SK-N-SH (cell line): ENCODE measurements at regions not wholly inside any gene's neighbourhood (a gene's known extent, or its start where the extent isn't known, plus 50 kb on each side); places are given as distances from the start of the nearest gene placed in this dataset.

ENCODE experiments used
- CTCF ChIA-PET: fragments of 300-600, 350-600 bp; formaldehyde crosslinking; extraction: SDS; loops from one replicate; lab custom pipeline; 2021; lab: Yijun Ruan, JAX
- POLR2A ChIA-PET: fragments of 350-600 bp; sonication (Branson Sonifier 250); formaldehyde crosslinking; extraction: SDS; loops from one replicate; lab custom pipeline; 2020; ENCODE audit warnings: antibody characterized with exemption, inconsistent platforms; lab: Yijun Ruan, JAX
- DNase-seq: peaks from one replicate; pipeline ENCODE4 v3.0.0; 2012
- H2AFZ ChIP-seq: fragments of 200-600 bp; sonication (generic); 2 replicates; pipeline ENCODE4 v1.8.1; 2016; ENCODE audit warnings: antibody characterized with exemption, mild to moderate bottlenecking, low read depth
- H3F3A ChIP-seq: fragments of 200-600 bp; sonication (generic); replicated peaks from 2 replicates; pipeline ENCODE3; 2016; ENCODE audit warnings: antibody characterized with exemption, mild to moderate bottlenecking; ENCODE audit not compliant: insufficient read depth
- H3K27ac ChIP-seq, 2 experiments: fragments of 200-500 bp in 1 of 2; fragments of 200-600 bp in 1 of 2; sonication (Bioruptor generic) in 1 of 2; sonication (generic), shearing (Covaris generic) in 1 of 2; 2 replicates each; pipeline versions ENCODE4 v1.5.1 to v1.6.1; 2014 to 2016; ENCODE audit warnings: low read depth in 2 of 2, inconsistent platforms in 1 of 2, low read length in 1 of 2, mild to moderate bottlenecking in 1 of 2, mixed read lengths in 1 of 2
- H3K27me3 ChIP-seq: fragments of 200-600 bp; sonication (generic), shearing (Covaris generic); 2 replicates; pipeline ENCODE4 v1.6.1; 2016; ENCODE audit warnings: mixed run types; ENCODE audit not compliant: insufficient read depth
- H3K36me3 ChIP-seq, 2 experiments: fragments of 200-500 bp in 1 of 2; fragments of 200-600 bp in 1 of 2; sonication (Bioruptor generic) in 1 of 2; sonication (generic) in 1 of 2; replicated peaks in 1 of 2; 2 replicates each; pipeline versions ENCODE3 to v1.5.1; 2014 to 2016; ENCODE audit warnings: low read length in 1 of 2, mild to moderate bottlenecking in 1 of 2; ENCODE audit not compliant: insufficient read depth in 2 of 2, control insufficient read depth in 1 of 2
- H3K4me1 ChIP-seq, 2 experiments: fragments of 200-500 bp in 1 of 2; fragments of 200-600 bp in 1 of 2; sonication (Bioruptor generic) in 1 of 2; sonication (generic), shearing (Covaris generic) in 1 of 2; 2 replicates each; pipeline versions ENCODE4 v1.5.1 to v1.6.1; 2014 to 2016; ENCODE audit warnings: low read depth in 1 of 2, low read length in 1 of 2, mixed run types in 1 of 2; ENCODE audit not compliant: insufficient read depth in 2 of 2, control insufficient read depth in 1 of 2
- H3K4me2 ChIP-seq: fragments of 200-600 bp; sonication (generic), shearing (Covaris generic); 2 replicates; pipeline ENCODE4 v1.6.1; 2017; ENCODE audit warnings: mixed run types
- H3K4me3 ChIP-seq, 2 experiments: fragments of 200-500 bp in 1 of 2; fragments of 200-600 bp in 1 of 2; sonication (Bioruptor generic) in 1 of 2; sonication (generic), shearing (Covaris generic) in 1 of 2; 2 replicates each; pipeline versions ENCODE4 v1.5.1 to v1.8.1; 2014 to 2016; ENCODE audit warnings: low read depth in 2 of 2, inconsistent platforms in 1 of 2, low read length in 1 of 2, mild to moderate bottlenecking in 1 of 2, mixed read lengths in 1 of 2, moderate library complexity in 1 of 2
- H3K79me2 ChIP-seq: fragments of 200-600 bp; sonication (generic); 2 replicates; pipeline ENCODE4 v1.8.1; 2017; ENCODE audit warnings: mild to moderate bottlenecking; ENCODE audit not compliant: insufficient read depth
- H3K9ac ChIP-seq: fragments of 200-600 bp; sonication (generic); 2 replicates; pipeline ENCODE4 v1.6.1; 2017; ENCODE audit warnings: mixed run types
- H3K9me2 ChIP-seq: fragments of 200-600 bp; sonication (generic); 2 replicates; pipeline ENCODE4 v1.6.1; 2017; ENCODE audit warnings: mixed run types
- H3K9me3 ChIP-seq: fragments of 200-600 bp; sonication (generic); 2 replicates; pipeline ENCODE4 v1.6.1; 2017; ENCODE audit warnings: mixed run types, mild to moderate bottlenecking, moderate library complexity
- H4K20me1 ChIP-seq: fragments of 200-600 bp; sonication (generic); 2 replicates; pipeline ENCODE4 v1.6.1; 2017; ENCODE audit warnings: mild to moderate bottlenecking, mixed run types; ENCODE audit not compliant: insufficient read depth
- ELF1 ChIP-seq: IDR thresholded peaks from 2 replicates; pipeline ENCODE4 v1.4.0; 2012
- FOSL2 ChIP-seq: IDR thresholded peaks from 2 replicates; pipeline ENCODE4 v1.4.0; 2012; ENCODE audit warnings: low read depth, mild to moderate bottlenecking, moderate library complexity, borderline replicate concordance
- FOXM1 ChIP-seq: IDR thresholded peaks from 2 replicates; pipeline ENCODE4 v1.4.0; 2012; ENCODE audit warnings: low read depth, mild to moderate bottlenecking
- GABPA ChIP-seq: IDR thresholded peaks from 2 replicates; pipeline ENCODE4 v1.4.0; 2012; ENCODE audit warnings: low read depth, mild to moderate bottlenecking
- MEF2A ChIP-seq: IDR thresholded peaks from 2 replicates; pipeline ENCODE4 v1.4.0; 2012; ENCODE audit warnings: low read depth, borderline replicate concordance
- NFIC ChIP-seq: IDR thresholded peaks from 2 replicates; pipeline ENCODE4 v1.4.0; 2012; ENCODE audit warnings: borderline replicate concordance
- PBX3 ChIP-seq: IDR thresholded peaks from 2 replicates; pipeline ENCODE4; 2012
- RCOR1 ChIP-seq: fragments of 150-350 bp; IDR thresholded peaks from 2 replicates; pipeline ENCODE4 v1.6.1; 2017; ENCODE audit warnings: antibody characterized with exemption, low read length
- RFX5 ChIP-seq: IDR thresholded peaks from 2 replicates; pipeline ENCODE4 v1.6.1; 2012; ENCODE audit warnings: mild to moderate bottlenecking, improper control_type of control experiment, low read length
- RXRA ChIP-seq: IDR thresholded peaks from 2 replicates; pipeline ENCODE4 v1.4.0; 2012; ENCODE audit warnings: low read depth, mild to moderate bottlenecking, borderline replicate concordance
- SMC3 ChIP-seq: IDR thresholded peaks from 2 replicates; pipeline ENCODE4 v1.6.1; 2012; ENCODE audit warnings: low read depth, low read length, improper control_type of control experiment
- TEAD4 ChIP-seq: IDR thresholded peaks from 2 replicates; pipeline ENCODE4 v1.4.0; 2012; ENCODE audit warnings: mild to moderate bottlenecking, borderline replicate concordance; ENCODE audit not compliant: insufficient read depth
- USF1 ChIP-seq: IDR thresholded peaks from 2 replicates; pipeline ENCODE4 v1.4.0; 2012; ENCODE audit warnings: low read depth, borderline replicate concordance
- YY1 ChIP-seq: IDR thresholded peaks from 2 replicates; pipeline ENCODE4 v1.4.0; 2012; ENCODE audit warnings: low read depth, mild to moderate bottlenecking
- WGBS: methylation state at CpG from one replicate; pipeline ENCODE4 v1.1.6; 2017; ENCODE audit warnings: low lambda C conversion rate; 5-methylcytosine and 5-hydroxymethylcytosine counted together
- TF ChIP-seq, protein P1 (sequence below): IDR thresholded peaks from 2 replicates; pipeline ENCODE4 v1.4.0; 2012; ENCODE audit warnings: low read depth
- TF ChIP-seq, protein P2 (sequence below): IDR thresholded peaks from 2 replicates; pipeline ENCODE4 v1.4.0; 2012; ENCODE audit warnings: low read depth, borderline replicate concordance
- TF ChIP-seq, protein P3 (sequence below): fragments of 150-350 bp; IDR thresholded peaks from 2 replicates; pipeline ENCODE4 v1.6.1; 2017; ENCODE audit warnings: antibody characterized with exemption, low read length, low read depth, borderline replicate concordance

GRCh38 chr6:145208474-145208873, 526.8 kb downstream of the EPM2A start:
- no peaks in the 10 kb centered on the region for H3K27me3 ChIP-seq
- H3K4me1 ChIP-seq = peaks cover 0 to 26% of the 10 kb centered on the region in 2 experiments; a peak in 2 of 4 replicates
- ChIA-PET POLR2A (no interaction called here), CTCF (interaction anchor here (1.2 to 4.9 kb wide), 2 partner anchors 10 to 624 kb away, joined by 3 to 33 read pairs; no protein-coding TSS in a partner anchor)
- no peak overlapping the region for H3K9ac ChIP-seq
- no peak for DNase-seq
- no peaks in the 10 kb centered on the region for H3F3A ChIP-seq
- H3K4me3 ChIP-seq = no peak overlapping the region
- H3K27ac ChIP-seq = peak overlapping the region in 1 of 2 experiments; percentile 22; a peak in 1 of 4 replicates
- 76% methylated on average over 1 of the region's 1 CpG for WGBS
- no peak overlapping the region for H3K4me2 ChIP-seq
- no peak for TF ChIP-seq YY1
- TF ChIP-seq, protein P1, sequence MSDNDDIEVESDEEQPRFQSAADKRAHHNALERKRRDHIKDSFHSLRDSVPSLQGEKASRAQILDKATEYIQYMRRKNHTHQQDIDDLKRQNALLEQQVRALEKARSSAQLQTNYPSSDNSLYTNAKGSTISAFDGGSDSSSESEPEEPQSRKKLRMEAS = no peak
- TF ChIP-seq TEAD4 = no peak
- TF ChIP-seq PBX3 = no peak
- TF ChIP-seq GABPA = no peak
- no peak for TF ChIP-seq NFIC
- TF ChIP-seq RCOR1 = no peak
- no peaks in the 10 kb centered on the region for H3K9me3 ChIP-seq
- no peaks in the 10 kb centered on the region for H3K36me3 ChIP-seq
- no peaks in the 10 kb centered on the region for H3K9me2 ChIP-seq
- H2AFZ ChIP-seq = no peak overlapping the region
- no peaks in the 10 kb centered on the region for H4K20me1 ChIP-seq
- H3K79me2 ChIP-seq = no peaks in the 10 kb centered on the region

DNA sequence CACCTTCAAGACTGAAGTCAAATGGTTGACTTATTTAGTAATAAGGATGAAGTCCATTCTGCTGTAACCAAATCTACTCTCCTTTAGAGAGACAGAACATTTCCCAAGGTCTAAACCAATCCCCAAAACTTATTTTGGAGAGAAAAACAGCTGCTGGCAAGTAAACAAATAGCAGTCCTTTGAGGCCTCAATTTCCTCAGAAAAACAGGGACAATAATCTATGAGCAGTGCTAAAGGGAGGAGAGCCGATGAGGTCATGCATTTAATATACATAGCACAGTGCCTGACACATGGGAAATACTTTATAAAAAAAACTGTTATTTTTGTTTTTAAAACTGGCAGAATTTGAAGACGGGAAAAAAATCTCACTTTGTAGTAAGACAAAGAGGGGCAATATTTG, 526.0 kb downstream of the EPM2A start:
- no peak overlapping the region for H3K4me3 ChIP-seq
- H2AFZ ChIP-seq = no peak overlapping the region
- no peak overlapping the region for H3K9ac ChIP-seq
- ChIA-PET POLR2A (no interaction called here), CTCF (interaction anchor here (1.2 kb wide), 1 partner anchor 11 kb away, joined by 3 read pairs; no protein-coding TSS in a partner anchor)
- H3K4me2 ChIP-seq = no peak overlapping the region
- no peak for DNase-seq
- H3K4me1 ChIP-seq = peaks cover 0 to 24% of the 10 kb centered on the region in 2 experiments; a peak in 3 of 4 replicates
- TF ChIP-seq FOSL2 = no peak
- 79% methylated on average over 2 of the region's 2 CpGs for WGBS
- no peaks in the 10 kb centered on the region for H3F3A ChIP-seq
- no peak overlapping the region for H3K27ac ChIP-seq
- no peaks in the 10 kb centered on the region for H3K27me3 ChIP-seq
- no peaks in the 10 kb centered on the region for H3K9me2 ChIP-seq
- H3K36me3 ChIP-seq = no peaks in the 10 kb centered on the region
- H3K9me3 ChIP-seq = no peaks in the 10 kb centered on the region
- H3K79me2 ChIP-seq = no peaks in the 10 kb centered on the region
- no peaks in the 10 kb centered on the region for H4K20me1 ChIP-seq

DNA sequence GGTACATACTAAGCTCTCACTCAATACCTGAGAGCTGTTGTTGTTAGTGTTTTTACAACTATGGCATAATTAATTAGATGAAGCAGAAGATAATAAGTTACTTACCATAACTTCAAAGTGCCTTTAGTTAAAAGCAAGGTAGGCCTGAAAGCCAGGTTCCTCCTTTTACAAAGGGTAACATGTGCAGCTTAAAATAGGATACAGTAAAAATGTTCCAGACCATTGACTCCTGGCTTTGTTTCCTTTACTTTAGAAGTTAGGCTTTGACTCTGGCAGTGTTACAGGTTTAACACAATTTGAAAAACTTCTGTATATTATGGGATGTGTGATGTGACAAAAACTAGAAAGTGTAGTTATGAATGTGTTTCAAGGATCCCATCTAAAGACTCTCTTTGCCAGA, 522.5 kb downstream of the EPM2A start:
- Histone ChIP-seq H3K4me1 (no peaks in the 10 kb centered on the region; a peak in 3 of 4 replicates), H3K36me3 (no peaks in the 10 kb centered on the region), H3K9ac (no peak overlapping the region), H2AFZ (no peak overlapping the region), H4K20me1 (no peaks in the 10 kb centered on the region), H3K4me3 (no peak overlapping the region), H3F3A (no peaks in the 10 kb centered on the region), H3K4me2 (no peak overlapping the region), H3K79me2 (no peaks in the 10 kb centered on the region), H3K27ac (no peak overlapping the region), H3K9me2 (no peaks in the 10 kb centered on the region), H3K9me3 (no peaks in the 10 kb centered on the region), H3K27me3 (no peaks in the 10 kb centered on the region)
- no peak for TF ChIP-seq NFIC
- no peak for TF ChIP-seq MEF2A
- TF ChIP-seq, protein P2, sequence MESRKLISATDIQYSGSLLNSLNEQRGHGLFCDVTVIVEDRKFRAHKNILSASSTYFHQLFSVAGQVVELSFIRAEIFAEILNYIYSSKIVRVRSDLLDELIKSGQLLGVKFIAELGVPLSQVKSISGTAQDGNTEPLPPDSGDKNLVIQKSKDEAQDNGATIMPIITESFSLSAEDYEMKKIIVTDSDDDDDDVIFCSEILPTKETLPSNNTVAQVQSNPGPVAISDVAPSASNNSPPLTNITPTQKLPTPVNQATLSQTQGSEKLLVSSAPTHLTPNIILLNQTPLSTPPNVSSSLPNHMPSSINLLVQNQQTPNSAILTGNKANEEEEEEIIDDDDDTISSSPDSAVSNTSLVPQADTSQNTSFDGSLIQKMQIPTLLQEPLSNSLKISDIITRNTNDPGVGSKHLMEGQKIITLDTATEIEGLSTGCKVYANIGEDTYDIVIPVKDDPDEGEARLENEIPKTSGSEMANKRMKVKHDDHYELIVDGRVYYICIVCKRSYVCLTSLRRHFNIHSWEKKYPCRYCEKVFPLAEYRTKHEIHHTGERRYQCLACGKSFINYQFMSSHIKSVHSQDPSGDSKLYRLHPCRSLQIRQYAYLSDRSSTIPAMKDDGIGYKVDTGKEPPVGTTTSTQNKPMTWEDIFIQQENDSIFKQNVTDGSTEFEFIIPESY = no peak
- no peak for TF ChIP-seq FOXM1
- no peak for TF ChIP-seq USF1
- no peak for TF ChIP-seq RXRA
- TF ChIP-seq, protein P3, sequence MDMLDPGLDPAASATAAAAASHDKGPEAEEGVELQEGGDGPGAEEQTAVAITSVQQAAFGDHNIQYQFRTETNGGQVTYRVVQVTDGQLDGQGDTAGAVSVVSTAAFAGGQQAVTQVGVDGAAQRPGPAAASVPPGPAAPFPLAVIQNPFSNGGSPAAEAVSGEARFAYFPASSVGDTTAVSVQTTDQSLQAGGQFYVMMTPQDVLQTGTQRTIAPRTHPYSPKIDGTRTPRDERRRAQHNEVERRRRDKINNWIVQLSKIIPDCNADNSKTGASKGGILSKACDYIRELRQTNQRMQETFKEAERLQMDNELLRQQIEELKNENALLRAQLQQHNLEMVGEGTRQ = no peak
- TF ChIP-seq ELF1 = no peak
- TF ChIP-seq RFX5 = no peak
- no peak for TF ChIP-seq FOSL2
- TF ChIP-seq SMC3 = no peak
- ChIA-PET CTCF (interaction anchor here (0.7 to 2.1 kb wide), 4 partner anchors 15 to 627 kb away, joined by 3 to 22 read pairs (median 4); no protein-coding TSS in a partner anchor), POLR2A (interaction anchor here (0.6 kb wide), 1 partner anchor 8 kb away, joined by 3 read pairs; no protein-coding TSS in a partner anchor)
- no peak for DNase-seq
